ENCODE measurements at regions not wholly inside any gene's neighbourhood (a gene's known extent, or its start where the extent isn't known, plus 50 kb on each side); places are given as distances from the start of the nearest gene placed in this dataset.

- TF ChIP-seq POLR2AphosphoS5 (IDR thresholded peaks at IDR 0.05) (peak in 1 of 3 donors; percentile 14), POLR2A (IDR thresholded peaks at IDR 0.05) (no peak), CTCF (IDR thresholded peaks at IDR 0.05 in 8 of 11, conservative IDR thresholded peaks at IDR 0.05 in 3 of 11) (no peak)
- Histone ChIP-seq H3K4me3 (no peak overlapping the region), H3K9me3 (no peaks in the 10 kb centered on the region), H3K4me1 (peaks cover 0 to 3% (median 0%) of the 10 kb centered on the region in 6 donors), H3K27ac (no peak overlapping the region), H3K27me3 (replicated peaks in 1 of 7) (no peaks in the 10 kb centered on the region), H3K36me3 (no peaks in the 10 kb centered on the region)
- intact Hi-C loops (cut with DNase I; ENCODE audit: low total_unique reads), result no loop called here
- WGBS, 5 donors, result 75 to 87% (median 82%) methylated on average over 11 to 12 of the region's 12 CpGs
- DNase-seq, result no peak
Observed at GRCh38 chr2:16181062-16181740, 240.9 kb downstream of the MYCN start.

- peaks cover 0 to 3% (median 0%) of the 10 kb centered on the region in 6 donors for H3K4me1 ChIP-seq
- intact Hi-C loops (cut with DNase I; ENCODE audit: low total_unique reads), result no loop called here
- no peak overlapping the region for H3K27ac ChIP-seq
- H3K36me3 ChIP-seq, result no peaks in the 10 kb centered on the region
- H3K9me3 ChIP-seq, result no peaks in the 10 kb centered on the region
- no peak for DNase-seq
- H3K4me3 ChIP-seq, result no peak overlapping the region
- H3K27me3 ChIP-seq (replicated peaks in 1 of 7), result no peaks in the 10 kb centered on the region
- 83 to 90% (median 89%) methylated on average over 6 of the region's 6 CpGs for WGBS, 5 donors
- TF ChIP-seq POLR2A (IDR thresholded peaks at IDR 0.05) (no peak), POLR2AphosphoS5 (IDR thresholded peaks at IDR 0.05) (no peak), CTCF (IDR thresholded peaks at IDR 0.05 in 8 of 11, conservative IDR thresholded peaks at IDR 0.05 in 3 of 11) (no peak)
Observed at GRCh38 chr2:16180631-16181030, 240.3 kb downstream of the MYCN start.

GRCh38 chr2:16179701-16180416, 239.5 kb downstream of the MYCN start:
- H3K4me3 ChIP-seq, result no peak overlapping the region
- WGBS, 5 donors, result 59 to 69% (median 64%) methylated on average over 8 of the region's 8 CpGs
- no peaks in the 10 kb centered on the region for H3K9me3 ChIP-seq
- intact Hi-C loops (cut with DNase I; ENCODE audit: low total_unique reads), result no loop called here
- TF ChIP-seq CTCF (IDR thresholded peaks at IDR 0.05 in 8 of 11, conservative IDR thresholded peaks at IDR 0.05 in 3 of 11), result no peak
- H3K27ac ChIP-seq, result no peak overlapping the region
- H3K36me3 ChIP-seq, result no peaks in the 10 kb centered on the region
- peaks cover 0 to 3% (median 0%) of the 10 kb centered on the region in 6 donors for H3K4me1 ChIP-seq
- DNase-seq, result no peak
- no peaks in the 10 kb centered on the region for H3K27me3 ChIP-seq (replicated peaks in 1 of 7)

- Histone ChIP-seq H3K9me3 (no peaks in the 10 kb centered on the region), H3K36me3 (no peaks in the 10 kb centered on the region), H3K27me3 (replicated peaks in 1 of 7) (no peaks in the 10 kb centered on the region), H3K4me1 (peaks cover 0 to 3% (median 0%) of the 10 kb centered on the region in 6 donors), H3K4me3 (no peak overlapping the region), H3K27ac (no peak overlapping the region)
- no peak for TF ChIP-seq CTCF (IDR thresholded peaks at IDR 0.05 in 8 of 11, conservative IDR thresholded peaks at IDR 0.05 in 3 of 11)
- no peak for TF ChIP-seq POLR2A (IDR thresholded peaks at IDR 0.05)
- TF ChIP-seq POLR2AphosphoS5 (IDR thresholded peaks at IDR 0.05), result no peak
- DNase-seq, result no peak
- 91 to 94% (median 93%) methylated on average over 7 of the region's 7 CpGs for WGBS, 5 donors
- intact Hi-C loops (cut with DNase I; ENCODE audit: low total_unique reads), result no loop called here
Observed at GRCh38 chr2:16178551-16179130, 238.3 kb downstream of the MYCN start.
